ENCODE measurements at regions not wholly inside any gene's neighbourhood (a gene's known extent, or its start where the extent isn't known, plus 50 kb on each side); places are given as distances from the start of the nearest gene placed in this dataset.

DNA sequence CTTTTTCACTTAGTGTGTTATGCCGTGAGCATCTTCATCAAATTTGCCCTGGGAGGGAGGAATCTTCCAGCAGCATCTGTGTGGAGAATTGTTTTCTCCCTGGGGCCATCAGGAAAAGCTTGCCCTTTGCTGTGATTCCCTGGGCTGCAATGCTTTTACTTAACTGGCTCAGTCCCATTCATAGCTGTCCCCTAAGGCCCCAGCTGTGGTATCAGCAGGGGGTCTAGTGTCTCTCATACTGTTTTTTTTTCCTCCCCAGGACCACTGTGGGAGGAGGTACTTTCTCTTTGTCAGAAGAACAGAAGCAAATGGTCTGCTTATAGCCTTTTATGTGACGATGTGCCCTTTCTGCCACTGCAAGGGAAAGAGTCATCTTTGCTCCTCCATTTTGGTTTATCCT, 176.8 kb upstream of the CELF4 start:
- Histone ChIP-seq H3K9me3 (ENCODE audit: low read length) (no peaks in the 10 kb centered on the region), H3K79me2 (ENCODE audit: low read length) (no peaks in the 10 kb centered on the region), H3K36me3 (ENCODE audit: low read depth, low read length) (no peaks in the 10 kb centered on the region), H4K20me1 (ENCODE audit: low read length) (no peaks in the 10 kb centered on the region), H3K4me3 (ENCODE audit: low read length) (no peak overlapping the region), H2AFZ (ENCODE audit: low read length) (no peak overlapping the region), H3K9me2 (replicated peaks; ENCODE audit: low read length) (no peaks in the 10 kb centered on the region), H3K4me1 (ENCODE audit: insufficient read depth, low read length) (no peaks in the 10 kb centered on the region), H3F3A (ENCODE audit: low read length, unreplicated experiment) (no peaks in the 10 kb centered on the region), H3K4me2 (ENCODE audit: low read length) (no peak overlapping the region), H3K9ac (ENCODE audit: low read length) (no peak overlapping the region), H3K27ac (ENCODE audit: low read length) (no peak overlapping the region), H3K27me3 (ENCODE audit: low read length) (no peaks in the 10 kb centered on the region)
- ATAC-seq = no peak
- no peak for DNase-seq
- intact Hi-C loops (cut with micrococcal nuclease) = no loop called here
- CTCF ChIA-PET = no interaction called here
- POLR2A ChIA-PET (ENCODE audit: unreplicated experiment) = no interaction called here
- BruUV-seq (replicated peaks) = no TSS peak
- TF ChIP-seq EZH2phosphoT487 (IDR thresholded peaks at IDR 0.05; ENCODE audit: borderline replicate concordance, low read length) = no peak
- TF ChIP-seq EZH2 (IDR thresholded peaks at IDR 0.05; ENCODE audit: low read length, unreplicated experiment) = no peak

DNA sequence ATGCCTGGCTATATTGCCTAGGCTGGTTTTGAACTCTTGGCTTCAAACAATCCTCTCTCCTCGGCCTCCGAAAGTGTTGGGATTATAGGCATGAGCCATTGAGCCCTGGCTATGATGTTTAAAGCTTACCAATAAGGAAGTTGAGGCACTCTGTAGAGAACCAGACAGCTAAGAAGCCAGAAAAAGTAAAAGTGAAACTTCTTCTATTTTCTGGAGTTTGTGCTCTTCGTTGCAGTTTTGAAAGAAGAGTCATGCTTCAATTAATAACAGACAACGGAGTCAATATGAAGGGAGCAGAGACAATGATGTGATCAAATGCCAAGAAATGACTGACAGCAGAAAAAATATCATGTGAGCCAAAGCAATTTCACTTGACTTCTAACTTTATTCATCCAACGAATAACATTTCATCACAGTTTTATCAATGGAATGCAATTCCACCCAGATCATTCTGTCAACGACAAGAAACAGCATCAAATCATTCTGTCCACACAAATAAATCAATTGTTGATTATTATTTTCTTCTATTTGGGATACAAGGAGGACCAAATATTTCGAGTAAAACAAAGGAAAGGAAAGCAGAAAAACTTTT, 175.5 kb upstream of the CELF4 start:
- TF ChIP-seq EZH2 (IDR thresholded peaks at IDR 0.05; ENCODE audit: low read length, unreplicated experiment) (no peak), EZH2phosphoT487 (IDR thresholded peaks at IDR 0.05; ENCODE audit: borderline replicate concordance, low read length) (no peak)
- TF ChIP-seq, protein P1, sequence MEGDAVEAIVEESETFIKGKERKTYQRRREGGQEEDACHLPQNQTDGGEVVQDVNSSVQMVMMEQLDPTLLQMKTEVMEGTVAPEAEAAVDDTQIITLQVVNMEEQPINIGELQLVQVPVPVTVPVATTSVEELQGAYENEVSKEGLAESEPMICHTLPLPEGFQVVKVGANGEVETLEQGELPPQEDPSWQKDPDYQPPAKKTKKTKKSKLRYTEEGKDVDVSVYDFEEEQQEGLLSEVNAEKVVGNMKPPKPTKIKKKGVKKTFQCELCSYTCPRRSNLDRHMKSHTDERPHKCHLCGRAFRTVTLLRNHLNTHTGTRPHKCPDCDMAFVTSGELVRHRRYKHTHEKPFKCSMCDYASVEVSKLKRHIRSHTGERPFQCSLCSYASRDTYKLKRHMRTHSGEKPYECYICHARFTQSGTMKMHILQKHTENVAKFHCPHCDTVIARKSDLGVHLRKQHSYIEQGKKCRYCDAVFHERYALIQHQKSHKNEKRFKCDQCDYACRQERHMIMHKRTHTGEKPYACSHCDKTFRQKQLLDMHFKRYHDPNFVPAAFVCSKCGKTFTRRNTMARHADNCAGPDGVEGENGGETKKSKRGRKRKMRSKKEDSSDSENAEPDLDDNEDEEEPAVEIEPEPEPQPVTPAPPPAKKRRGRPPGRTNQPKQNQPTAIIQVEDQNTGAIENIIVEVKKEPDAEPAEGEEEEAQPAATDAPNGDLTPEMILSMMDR (conservative IDR thresholded peaks at IDR 0.05; ENCODE audit: low read depth, low read length) = no peak

DNA sequence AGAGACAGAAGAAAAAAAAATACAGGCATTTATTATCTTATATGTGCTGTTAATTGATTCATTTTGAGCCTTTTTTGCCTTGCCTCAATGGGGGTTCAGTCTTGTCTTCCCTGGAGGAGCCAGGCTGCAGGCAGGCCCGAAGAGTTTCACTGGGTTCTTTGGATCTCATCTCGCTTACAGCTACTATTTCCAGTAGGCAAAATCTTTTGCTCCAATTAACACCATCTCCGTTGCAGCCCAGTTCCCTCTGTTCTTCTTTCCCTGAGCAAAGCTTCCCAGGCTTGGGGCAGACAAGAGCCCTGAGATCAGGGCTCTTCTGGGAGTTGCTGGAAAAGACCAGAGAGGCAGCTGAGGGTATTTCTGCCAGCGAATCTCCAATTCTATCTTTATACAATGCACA, 168.8 kb upstream of the CELF4 start:
- Histone ChIP-seq H3K27me3 (ENCODE audit: low read length) (no peaks in the 10 kb centered on the region), H3K9ac (ENCODE audit: low read length) (no peak overlapping the region), H3K27ac (ENCODE audit: low read length) (no peak overlapping the region), H3K4me2 (ENCODE audit: low read length) (no peak overlapping the region), H3K9me3 (ENCODE audit: low read length) (no peaks in the 10 kb centered on the region), H3F3A (ENCODE audit: low read length, unreplicated experiment) (no peaks in the 10 kb centered on the region), H3K4me1 (ENCODE audit: insufficient read depth, low read length) (no peaks in the 10 kb centered on the region), H2AFZ (ENCODE audit: low read length) (no peak overlapping the region), H3K4me3 (ENCODE audit: low read length) (no peak overlapping the region), H3K9me2 (replicated peaks; ENCODE audit: low read length) (no peaks in the 10 kb centered on the region), H4K20me1 (ENCODE audit: low read length) (no peaks in the 10 kb centered on the region), H3K79me2 (ENCODE audit: low read length) (no peaks in the 10 kb centered on the region), H3K36me3 (ENCODE audit: low read depth, low read length) (no peaks in the 10 kb centered on the region)
- no peak for ATAC-seq
- BruUV-seq (replicated peaks) = no TSS peak
- ChIA-PET CTCF (no interaction called here), POLR2A (ENCODE audit: unreplicated experiment) (no interaction called here)
- DNase-seq = no peak
- intact Hi-C loops (cut with micrococcal nuclease) = no loop called here
- TF ChIP-seq, protein P1 (conservative IDR thresholded peaks at IDR 0.05; ENCODE audit: low read depth, low read length) = no peak
- no peak for TF ChIP-seq EZH2 (IDR thresholded peaks at IDR 0.05; ENCODE audit: low read length, unreplicated experiment)
- TF ChIP-seq EZH2phosphoT487 (IDR thresholded peaks at IDR 0.05; ENCODE audit: borderline replicate concordance, low read length) = no peak

More for the DNA sequence above, 175.5 kb upstream of the CELF4 start:
- Histone ChIP-seq H3K27ac (ENCODE audit: low read length) (no peak overlapping the region), H3K9me3 (ENCODE audit: low read length) (no peaks in the 10 kb centered on the region), H3K9me2 (replicated peaks; ENCODE audit: low read length) (no peaks in the 10 kb centered on the region), H3K79me2 (ENCODE audit: low read length) (no peaks in the 10 kb centered on the region), H3K27me3 (ENCODE audit: low read length) (no peaks in the 10 kb centered on the region), H3K9ac (ENCODE audit: low read length) (no peak overlapping the region), H2AFZ (ENCODE audit: low read length) (no peak overlapping the region), H4K20me1 (ENCODE audit: low read length) (no peaks in the 10 kb centered on the region), H3K4me1 (ENCODE audit: insufficient read depth, low read length) (no peaks in the 10 kb centered on the region), H3F3A (ENCODE audit: low read length, unreplicated experiment) (no peaks in the 10 kb centered on the region), H3K36me3 (ENCODE audit: low read depth, low read length) (no peaks in the 10 kb centered on the region), H3K4me2 (ENCODE audit: low read length) (no peak overlapping the region), H3K4me3 (ENCODE audit: low read length) (no peak overlapping the region)
- CTCF ChIA-PET = no interaction called here
- ATAC-seq (no peak), DNase-seq (no peak)
- POLR2A ChIA-PET (ENCODE audit: unreplicated experiment) = no interaction called here
- intact Hi-C loops (cut with micrococcal nuclease) = no loop called here
- BruUV-seq (replicated peaks) = no TSS peak
